Heart left ventricle (tissue), 16 donors: ENCODE measurements at regions not wholly inside any gene's neighbourhood (a gene's known extent, or its start where the extent isn't known, plus 50 kb on each side); places are given as distances from the start of the nearest gene placed in this dataset.

Source experiments
- ATAC-seq, 4 donors: fragments of 200-7000 bp; cut with Tn5 transposase; one replicate each; pipeline ENCODE4 v1.9.1; 2020 to 2022; ENCODE audit warnings: moderate library complexity in 4 of 4, mild to moderate bottlenecking in 3 of 4, moderate number of reproducible peaks in 1 of 4
- DNase-seq, 5 donors: peaks; one replicate each; pipeline ENCODE4 v3.0.0-alpha.2; 2020
- H3K27ac ChIP-seq, 12 donors: fragments of 200-600 bp; sonication (generic) in 4 of 12; one replicate each; pipeline versions ENCODE4 v1.5.0 to v1.8.0; 2016 to 2022; ENCODE audit warnings: mild to moderate bottlenecking in 2 of 12
- H3K27me3 ChIP-seq, 9 donors: fragments of 200-600 bp; sonication (generic) in 2 of 9; one replicate each; pipeline versions ENCODE4 v1.5.1 to v1.8.0; 2016 to 2022; ENCODE audit warnings: mild to moderate bottlenecking in 3 of 9
- H3K36me3 ChIP-seq, 9 donors: fragments of 200-600 bp; sonication (generic) in 2 of 9; one replicate each; pipeline versions ENCODE4 v1.5.0 to v1.8.0; 2018 to 2022; ENCODE audit warnings: mild to moderate bottlenecking in 2 of 9
- H3K4me1 ChIP-seq, 12 donors: fragments of 200-600 bp; sonication (generic) in 4 of 12; one replicate each; pipeline versions ENCODE4 v1.5.0 to v1.8.0; 2016 to 2022; ENCODE audit warnings: mild to moderate bottlenecking in 3 of 12
- H3K4me3 ChIP-seq, 12 donors: fragments of 200-600 bp; sonication (generic) in 4 of 12; one replicate each; pipeline versions ENCODE4 v1.5.0 to v1.8.0; 2017 to 2022; ENCODE audit warnings: mild to moderate bottlenecking in 9 of 12, moderate library complexity in 4 of 12
- H3K9me3 ChIP-seq, 12 donors: fragments of 200-600 bp; sonication (generic) in 4 of 12; one replicate each; pipeline versions ENCODE4 v1.5.0 to v1.8.0; 2016 to 2022; ENCODE audit warnings: mild to moderate bottlenecking in 1 of 12
- CTCF ChIP-seq, 12 donors: fragments of 200-600 bp; sonication (generic) in 4 of 12; IDR thresholded peaks; one replicate each; pipeline versions ENCODE4 v1.5.0 to v1.8.0; 2018 to 2022; ENCODE audit warnings: antibody characterized with exemption in 12 of 12, mild to moderate bottlenecking in 5 of 12
- POLR2A ChIP-seq, 2 donors: fragments of 450-650 bp; IDR thresholded peaks; one replicate each; pipeline ENCODE4 v1.6.1; 2017; ENCODE audit warnings: antibody characterized with exemption in 2 of 2, mild to moderate bottlenecking in 2 of 2, moderate library complexity in 2 of 2
- WGBS, 4 donors: extraction: QIAGEN DNeasy Blood & Tissue Kit in 2 of 4; methylation state at CpG; one replicate each; pipeline versions ENCODE4 v1.1.5 to v1.1.7; 2013 to 2018; 5-methylcytosine and 5-hydroxymethylcytosine counted together
- intact Hi-C, 10 donors: fragments of 100-400 bp; cut with DNase I; formaldehyde crosslinking; loops; one replicate each; pipeline versions ENCODE4 v1.11.1 to v1.14.2; 2022
- donor health status: ischemic (EF 13 %, LVEDD 7.1; RV severe dilation, severe dysfunction).
- donor health status: healthy with polysubstance abuse.
- donor health status: DM: no; HTN: yes; CAD: no.
- donor health status: DM: no; HTN: no; CAD: no.
- donor health status: ischemic (EF 25% LVEDD 6.9; RV normal size, moderate dysfunction).
- donor health status: ischemic (EF 25% LVEDD 5.7; RV mildly dilated, moderate dysfunction).
- donor health status: healthy.
- donor health status: DM: yes; HTN: yes; CAD: no.
- donor health status: ischemic (EF 35%, LVEDD 5.7; RV mildly dilated, moderate dysfunction).
- donor health status: nonischemic (EF 11% LVEDD 7.7; RV severe dilation, severe dysfunction).
- donor health status: DM: yes; HTN: yes; CAD: no.
- donor health status: PGD.
- donor health status: ischemic (EF 29% LVEDD 5.4; RV normal size, mild dysfunction).
- donor health status: nonischemic (EF 23%, LVEDD 6.1; RV moderate dilation, normal function).

DNA sequence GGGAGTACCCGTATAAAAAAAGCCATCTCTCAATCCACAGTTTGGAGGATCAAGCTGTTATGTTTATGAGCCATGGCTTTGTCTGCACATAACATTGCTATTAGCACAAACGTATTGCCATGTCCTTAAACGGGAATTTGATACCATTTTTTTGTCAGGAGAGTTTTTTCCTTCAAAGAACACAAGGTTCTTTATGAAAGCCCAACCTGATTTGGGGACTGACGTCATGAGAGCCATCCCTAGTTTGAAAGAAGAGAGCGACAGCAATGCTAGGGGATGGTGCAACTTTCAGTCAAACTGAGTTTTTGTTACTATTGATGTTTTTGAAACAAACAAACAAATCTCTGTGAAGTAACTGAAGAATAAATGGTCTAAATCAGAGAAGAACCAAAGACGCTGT is 376.6 kb downstream of the EIPR1 start:
- no peak for TF ChIP-seq CTCF (IDR thresholded peaks at IDR 0.05)
- TF ChIP-seq POLR2A (IDR thresholded peaks at IDR 0.05) = no peak
- DNase-seq = no peak
- no peak overlapping the region for H3K27ac ChIP-seq
- intact Hi-C loops = loop anchor here in 9 of 10 donors (2.0 to 10.0 kb wide), 3 partner anchors 301 to 304 kb away; no protein-coding TSS in a partner anchor
- H3K27me3 ChIP-seq = peaks cover 0 to 10% (median 0%) of the 10 kb centered on the region in 9 donors
- H3K4me1 ChIP-seq = no peaks in the 10 kb centered on the region
- H3K9me3 ChIP-seq = no peaks in the 10 kb centered on the region
- no peak for ATAC-seq
- no peak overlapping the region for H3K4me3 ChIP-seq
- 59 to 63% (median 61%) methylated on average over 6 of the region's 6 CpGs for WGBS, 4 donors
- no peaks in the 10 kb centered on the region for H3K36me3 ChIP-seq

DNA sequence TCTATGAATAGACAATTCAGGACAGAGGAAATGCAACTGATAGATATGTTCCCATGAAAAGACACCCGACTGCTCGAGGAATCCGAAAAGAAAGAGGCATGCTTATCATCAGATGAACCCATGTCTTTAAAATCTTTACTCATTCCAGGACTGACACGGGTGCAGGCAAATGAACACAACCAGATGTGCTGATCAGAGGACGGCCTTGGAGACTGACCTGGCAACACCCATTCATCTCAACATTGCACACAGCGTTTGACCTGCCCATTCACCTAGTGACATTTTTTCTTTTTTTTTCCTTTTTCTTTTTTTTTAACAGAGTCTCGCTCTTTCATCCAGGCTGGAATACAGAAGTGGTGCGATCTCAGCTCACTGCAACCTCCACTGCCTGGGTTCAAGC is 377.5 kb downstream of the EIPR1 start:
- no peaks in the 10 kb centered on the region for H3K4me1 ChIP-seq
- H3K36me3 ChIP-seq = no peaks in the 10 kb centered on the region
- 61 to 71% (median 66%) methylated on average over 8 of the region's 8 CpGs for WGBS, 4 donors
- no peaks in the 10 kb centered on the region for H3K9me3 ChIP-seq
- no peak overlapping the region for H3K4me3 ChIP-seq
- H3K27me3 ChIP-seq = peaks cover 0 to 4% (median 0%) of the 10 kb centered on the region in 9 donors
- no peak overlapping the region for H3K27ac ChIP-seq
- ATAC-seq (no peak), DNase-seq (no peak)
- no peak for TF ChIP-seq POLR2A (IDR thresholded peaks at IDR 0.05)
- no peak for TF ChIP-seq CTCF (IDR thresholded peaks at IDR 0.05)
- intact Hi-C loops = loop anchor here in 9 of 10 donors (2.0 to 10.0 kb wide), 3 partner anchors 302 to 305 kb away; no protein-coding TSS in a partner anchor

GRCh38 chr2:2998971-2999370 is 378.6 kb downstream of the EIPR1 start:
- no peak for ATAC-seq
- H3K4me1 ChIP-seq = no peaks in the 10 kb centered on the region
- intact Hi-C loops = no loop called here
- no peak overlapping the region for H3K4me3 ChIP-seq
- DNase-seq = no peak
- TF ChIP-seq CTCF (IDR thresholded peaks at IDR 0.05) (no peak), POLR2A (IDR thresholded peaks at IDR 0.05) (no peak)
- H3K27ac ChIP-seq = no peak overlapping the region
- 73 to 83% (median 75%) methylated on average over 9 of the region's 9 CpGs for WGBS, 4 donors
- peaks cover 0 to 4% (median 0%) of the 10 kb centered on the region in 9 donors for H3K27me3 ChIP-seq
- no peaks in the 10 kb centered on the region for H3K9me3 ChIP-seq
- H3K36me3 ChIP-seq = no peaks in the 10 kb centered on the region

DNA sequence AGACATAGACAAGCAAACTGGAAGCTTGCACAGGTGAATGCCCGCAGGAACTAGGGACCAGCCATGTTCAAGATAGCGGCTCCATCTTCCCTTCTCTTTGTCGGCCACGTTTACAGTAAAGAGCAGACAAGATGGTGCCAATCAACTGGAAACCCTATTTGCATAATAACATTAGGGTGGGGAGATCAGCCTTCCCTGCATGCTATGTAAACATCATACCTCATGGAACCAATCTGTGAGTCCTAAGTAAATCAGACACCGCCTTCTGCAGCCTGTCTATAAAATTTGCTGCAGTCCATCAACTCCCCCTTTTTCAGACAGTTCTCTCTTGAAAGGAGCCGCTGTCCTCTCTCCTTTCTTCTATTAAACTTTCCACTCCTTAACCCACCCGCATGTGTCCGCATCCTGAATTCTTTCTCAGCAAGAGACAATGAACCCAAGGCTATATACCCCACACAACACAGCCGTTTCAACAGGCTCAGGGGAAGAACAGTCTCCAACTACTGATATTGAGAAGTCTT is 384.4 kb downstream of the EIPR1 start:
- no peak overlapping the region for H3K27ac ChIP-seq
- H3K9me3 ChIP-seq = peaks cover 0 to 15% (median 0%) of the 10 kb centered on the region in 12 donors
- peaks cover 0 to 4% (median 0%) of the 10 kb centered on the region in 9 donors for H3K27me3 ChIP-seq
- 85 to 89% (median 87%) methylated on average over 9 of the region's 9 CpGs for WGBS, 4 donors
- intact Hi-C loops = no loop called here
- H3K36me3 ChIP-seq = no peaks in the 10 kb centered on the region
- no peak overlapping the region for H3K4me3 ChIP-seq
- no peak for TF ChIP-seq POLR2A (IDR thresholded peaks at IDR 0.05)
- TF ChIP-seq CTCF (IDR thresholded peaks at IDR 0.05) = no peak
- no peak for ATAC-seq
- DNase-seq = no peak
- no peaks in the 10 kb centered on the region for H3K4me1 ChIP-seq
